ACHN (cell line): ENCODE measurements at regions not wholly inside any gene's neighbourhood (a gene's known extent, or its start where the extent isn't known, plus 50 kb on each side); places are given as distances from the start of the nearest gene placed in this dataset.

Experiments
- DNase-seq: peaks from one replicate; pipeline ENCODE4 v3.0.0-alpha.2; 2015
- in situ Hi-C: cut with HindIII; loops from 2 replicates; pipeline ENCODE4 v1.10.0; 2017; ENCODE audit warnings: low sequenced_read_pairs, low pct_ligation_motif_present, low pct_unique_long_range_greater_than_20kb

DNA sequence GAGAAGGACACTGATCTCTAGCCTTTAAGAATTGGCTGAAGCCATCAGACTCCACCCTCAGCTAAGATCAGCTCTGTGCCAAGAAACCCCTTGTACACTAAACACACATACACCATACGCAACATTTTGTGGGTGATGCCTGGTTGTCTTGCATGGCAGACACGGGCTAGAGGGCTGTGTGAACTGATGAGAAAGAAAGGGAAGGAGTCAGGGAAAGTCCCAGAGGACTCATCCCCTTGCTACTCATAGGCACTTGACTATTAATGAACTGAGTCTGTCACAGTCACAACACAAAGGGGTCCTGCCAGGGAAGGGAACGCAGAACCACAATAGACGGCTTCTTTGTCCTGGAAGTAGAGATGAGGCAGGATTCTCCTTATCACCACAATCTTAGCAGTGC is 80.8 kb downstream of the EMP1 start:
- in situ Hi-C loops = no loop called here
- no peak for DNase-seq

DNA sequence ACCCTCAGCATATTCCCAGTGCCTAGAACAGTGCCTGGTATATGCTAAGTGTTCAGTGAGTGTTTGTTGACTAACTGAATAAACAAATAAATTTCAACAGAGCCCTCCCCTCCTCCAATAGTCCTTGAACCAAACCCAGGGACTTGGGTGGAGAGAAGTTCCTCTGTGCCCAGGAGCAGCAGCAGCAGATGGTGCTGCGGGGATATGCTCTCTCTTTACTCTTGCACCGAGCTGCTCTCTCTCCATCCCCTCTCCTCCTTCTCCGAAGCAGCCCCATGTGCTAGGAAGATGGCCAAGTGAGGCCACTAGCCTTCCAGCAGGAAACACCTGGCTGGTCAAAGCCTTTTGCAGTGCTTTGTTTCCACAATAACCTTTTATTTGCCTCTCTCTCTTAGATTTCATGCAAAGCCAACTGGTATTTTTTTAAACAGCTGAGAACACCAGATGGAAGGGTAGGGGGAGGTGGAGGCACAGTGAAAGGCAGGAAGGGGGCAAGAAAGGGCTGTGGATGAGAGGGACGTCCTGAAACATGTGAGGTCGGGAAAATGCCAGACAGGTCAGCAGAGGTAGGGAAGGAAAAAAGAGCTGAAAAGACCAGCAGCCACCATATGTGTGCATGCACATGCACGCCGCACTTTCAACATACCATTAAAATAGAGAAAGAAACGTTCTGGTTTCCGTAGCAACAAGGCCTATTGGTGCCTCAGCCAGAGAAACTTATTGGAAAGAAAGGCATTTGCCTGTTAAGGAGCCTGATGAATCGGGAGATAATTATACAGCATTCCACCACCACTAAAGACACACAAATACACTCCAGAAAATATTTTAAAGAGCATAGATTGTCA is 78.9 kb downstream of the EMP1 start:
- in situ Hi-C loops = no loop called here
- DNase-seq = no peak

DNA sequence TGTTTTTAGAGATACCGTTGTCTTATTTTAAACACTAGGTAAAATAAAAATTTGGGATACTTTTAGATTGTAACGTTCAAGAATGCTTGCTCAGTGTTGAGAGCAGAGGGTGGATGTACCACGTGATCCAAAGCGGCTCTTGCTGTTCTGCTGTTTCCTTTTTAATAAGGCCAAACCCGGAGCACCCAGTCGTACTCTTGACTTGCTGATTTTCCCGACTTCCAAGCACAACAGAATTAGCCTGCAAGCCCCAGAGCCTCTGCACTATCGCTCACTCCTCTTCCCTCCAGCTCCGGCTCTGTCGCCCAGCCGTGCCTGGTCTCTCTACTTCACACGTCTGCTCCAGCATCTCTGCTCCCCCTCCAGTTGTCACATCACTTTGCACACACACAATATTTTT is 77.3 kb downstream of the EMP1 start:
- in situ Hi-C loops = no loop called here
- DNase-seq = no peak

DNA sequence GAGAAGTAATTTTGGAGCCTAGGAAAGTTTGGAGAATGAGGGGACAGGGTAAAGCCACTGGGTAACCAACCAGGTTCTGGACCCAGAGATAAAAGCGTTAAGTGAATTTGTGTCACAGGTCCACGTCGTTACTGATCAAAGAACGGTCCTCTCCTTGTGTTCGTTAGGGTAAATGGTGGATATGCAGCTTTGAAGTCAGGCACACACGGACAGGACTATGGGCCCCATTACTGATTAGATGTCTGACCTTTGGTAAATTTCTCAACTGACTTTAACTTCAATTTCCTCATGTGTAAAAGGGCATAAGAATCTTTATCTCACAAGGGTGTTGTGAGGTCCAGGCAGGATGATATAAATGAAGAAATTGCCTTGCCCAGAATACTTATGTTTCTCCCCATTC is 76.6 kb downstream of the EMP1 start:
- DNase-seq = no peak
- in situ Hi-C loops = no loop called here

DNA sequence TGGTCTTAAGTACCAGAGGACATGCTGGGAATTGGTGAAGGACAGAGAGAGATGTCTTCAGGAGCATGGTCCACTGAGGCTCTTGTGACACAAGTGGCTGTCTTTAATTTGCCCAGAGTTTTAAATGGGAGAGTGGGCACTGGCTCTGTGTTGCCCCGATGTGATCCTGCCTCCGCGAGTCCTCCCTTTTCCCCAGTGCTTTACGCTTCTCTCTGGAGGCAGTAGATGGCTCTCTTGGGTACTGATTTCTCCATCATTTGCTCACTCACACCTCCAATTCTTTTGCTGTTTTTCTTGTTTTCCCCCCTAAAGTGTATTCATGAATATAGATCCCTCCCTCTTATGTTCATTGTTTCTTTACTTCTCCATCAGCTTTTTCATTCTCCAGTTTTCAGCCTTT is 74.3 kb downstream of the EMP1 start:
- in situ Hi-C loops = no loop called here
- DNase-seq = no peak
